Left kidney (tissue), 1 donor: ENCODE measurements at regions not wholly inside any gene's neighbourhood (a gene's known extent, or its start where the extent isn't known, plus 50 kb on each side); places are given as distances from the start of the nearest gene placed in this dataset.

Source experiments
- DNase-seq: peaks from one replicate; pipeline ENCODE4 v3.0.0-alpha.2; 2013

GRCh38 chr7:112882991-112883390, 92.8 kb upstream of the TMEM168 start:
- no peak for DNase-seq

- DNase-seq = no peak
Measured at GRCh38 chr7:112882511-112882910, 92.3 kb upstream of the TMEM168 start.

DNA sequence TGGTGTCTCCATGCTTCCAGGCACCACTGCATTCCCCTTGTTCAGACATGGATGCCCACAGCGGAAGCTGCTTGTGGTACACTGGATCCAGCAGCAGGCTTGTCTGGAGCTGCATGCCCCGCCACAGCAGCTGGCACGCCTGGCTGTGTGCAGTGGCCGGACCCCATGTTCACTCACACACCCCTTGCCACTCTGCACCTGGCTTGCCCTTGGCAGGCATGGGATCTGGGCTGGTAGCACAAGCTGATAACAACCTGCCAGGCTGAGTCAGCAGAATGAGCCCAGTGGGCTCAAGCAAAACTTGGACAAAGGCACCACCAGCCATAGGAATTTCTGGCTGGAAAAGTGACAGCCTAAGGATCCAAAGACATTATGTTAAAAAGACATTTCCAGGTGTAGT, 91.8 kb upstream of the TMEM168 start:
- no peak for DNase-seq

DNA sequence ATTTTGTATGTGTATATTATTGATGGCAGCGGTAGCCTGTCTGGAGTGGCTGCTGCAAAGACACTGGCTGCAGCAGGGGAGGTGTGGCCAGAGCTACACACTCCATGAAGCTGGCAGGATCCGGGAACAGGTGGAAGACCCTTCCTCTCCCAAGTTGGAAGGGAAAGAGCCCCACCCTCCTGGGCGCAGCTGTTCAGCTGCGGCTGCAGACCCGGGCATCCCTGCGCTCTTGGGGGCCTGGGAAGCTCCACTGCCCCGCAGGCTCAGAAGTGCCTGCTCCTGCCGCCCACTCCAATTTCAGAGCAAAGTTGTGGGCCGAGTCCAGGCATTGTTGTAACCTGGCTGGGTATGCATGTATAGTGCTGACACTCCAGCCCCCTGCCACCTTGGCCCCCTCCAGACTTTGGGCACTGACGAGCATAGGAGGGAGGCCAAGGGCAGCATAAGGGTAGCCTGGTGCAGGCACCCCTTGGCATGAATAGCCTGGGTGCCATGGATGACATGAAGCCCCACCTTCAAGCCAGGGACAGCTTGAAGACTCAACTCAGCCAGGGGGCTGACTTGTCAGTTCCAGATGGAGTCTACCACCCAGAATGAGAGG, 90.7 kb upstream of the TMEM168 start:
- DNase-seq = no peak

DNA sequence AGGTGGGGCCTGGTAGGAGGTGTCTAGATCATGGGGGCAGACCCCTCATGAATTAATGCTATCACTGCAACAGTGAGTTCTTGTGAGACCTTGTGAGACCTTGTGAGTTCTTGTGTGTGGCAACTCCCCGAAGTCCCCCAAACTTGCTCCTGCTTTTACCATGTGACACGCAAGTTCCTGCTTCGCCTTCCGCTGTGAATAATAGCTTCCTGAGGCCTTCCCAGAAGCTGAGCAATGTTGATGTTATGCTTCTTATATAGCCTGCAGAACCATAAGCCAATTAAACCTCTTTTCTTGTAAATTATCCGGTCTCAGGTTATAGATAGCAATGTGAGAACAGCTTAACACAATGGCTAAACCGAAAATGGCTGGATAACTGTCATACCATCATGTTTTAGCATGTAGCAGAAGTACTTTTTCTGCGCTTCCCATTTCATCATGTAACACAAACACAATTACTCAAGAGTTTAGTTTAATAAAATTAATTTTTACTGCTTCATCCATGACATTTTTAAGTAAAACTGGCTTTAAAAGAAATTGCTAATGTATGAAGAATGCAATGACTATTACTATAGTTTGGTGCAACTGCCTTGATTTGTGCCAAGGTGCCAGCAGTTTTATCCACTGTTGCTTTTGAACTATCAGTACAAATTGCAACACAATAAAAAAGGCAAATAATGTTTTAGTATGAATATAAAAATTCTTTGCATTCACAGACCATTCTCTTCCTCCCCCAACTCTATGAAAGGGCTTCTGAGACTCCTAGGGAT, 87.7 kb upstream of the TMEM168 start:
- DNase-seq = no peak

DNA sequence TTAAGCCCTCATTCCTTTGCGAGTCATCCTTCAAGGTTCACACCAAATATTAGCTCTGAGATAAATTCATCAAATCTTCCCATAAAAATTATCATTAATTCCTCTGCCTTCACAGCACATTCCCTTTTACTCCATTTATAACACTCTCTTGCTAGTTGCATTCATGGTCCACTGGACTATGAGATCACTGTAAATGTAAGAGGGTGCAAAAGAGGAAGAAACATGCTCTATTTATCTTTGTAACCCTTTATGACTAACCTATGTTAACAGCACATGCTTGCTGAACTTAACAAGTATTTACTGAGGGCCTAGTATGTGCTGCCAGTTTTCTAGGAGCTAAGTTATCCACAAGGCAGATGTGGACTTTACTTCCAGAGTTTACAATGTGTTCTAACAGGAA, 86.7 kb upstream of the TMEM168 start:
- DNase-seq = no peak

DNA sequence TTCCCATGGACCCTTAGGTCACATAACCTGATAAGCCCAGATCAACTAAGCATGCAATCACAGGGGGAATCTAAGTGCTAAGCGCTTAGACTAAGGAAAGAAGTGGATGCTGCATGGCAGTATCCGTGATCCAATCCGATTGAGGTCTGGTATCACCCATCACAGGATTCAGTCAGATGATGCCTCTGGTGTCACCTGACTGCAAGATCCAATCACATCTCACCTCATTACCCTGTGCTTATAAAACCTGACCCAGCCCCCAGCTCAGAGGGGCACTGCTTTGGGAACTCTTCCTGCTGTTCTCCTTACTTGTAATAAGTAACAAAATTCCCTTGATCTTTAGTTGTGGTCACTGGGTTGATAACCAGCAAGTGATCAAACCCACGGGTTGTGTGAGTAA, 84.7 kb upstream of the TMEM168 start:
- no peak for DNase-seq

DNA sequence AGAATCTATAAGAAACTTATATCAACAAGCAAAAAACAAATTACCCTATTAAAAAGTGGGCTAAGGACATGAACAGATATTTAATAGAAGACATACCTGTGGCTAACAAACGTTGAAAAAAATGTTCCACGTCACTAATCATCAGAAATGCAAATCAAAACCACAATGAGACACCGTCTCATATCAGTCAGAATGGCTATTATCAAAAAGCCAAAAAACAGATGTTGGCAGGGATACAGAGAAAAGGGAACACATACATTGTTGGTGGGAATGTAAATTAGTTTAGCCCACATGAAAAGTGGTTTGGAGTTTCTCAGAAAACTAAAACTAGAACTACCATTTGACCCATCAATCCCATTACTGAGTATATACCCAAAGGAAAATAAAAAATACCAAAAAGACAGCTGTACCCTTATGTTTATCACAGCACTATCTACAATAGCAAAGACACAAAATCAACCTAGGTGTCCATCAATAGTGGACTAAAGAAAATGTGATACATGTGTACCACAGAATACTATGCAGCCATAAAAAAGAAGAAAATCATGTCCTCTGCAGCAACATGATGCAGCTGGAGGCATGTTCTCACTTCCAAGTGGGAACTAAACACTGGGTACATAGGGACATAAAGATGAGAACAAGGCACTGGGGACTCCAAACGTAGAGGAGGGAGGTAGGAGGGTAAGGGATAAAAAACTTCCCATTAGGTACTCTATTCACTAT, 83.8 kb upstream of the TMEM168 start:
- DNase-seq = no peak

DNA sequence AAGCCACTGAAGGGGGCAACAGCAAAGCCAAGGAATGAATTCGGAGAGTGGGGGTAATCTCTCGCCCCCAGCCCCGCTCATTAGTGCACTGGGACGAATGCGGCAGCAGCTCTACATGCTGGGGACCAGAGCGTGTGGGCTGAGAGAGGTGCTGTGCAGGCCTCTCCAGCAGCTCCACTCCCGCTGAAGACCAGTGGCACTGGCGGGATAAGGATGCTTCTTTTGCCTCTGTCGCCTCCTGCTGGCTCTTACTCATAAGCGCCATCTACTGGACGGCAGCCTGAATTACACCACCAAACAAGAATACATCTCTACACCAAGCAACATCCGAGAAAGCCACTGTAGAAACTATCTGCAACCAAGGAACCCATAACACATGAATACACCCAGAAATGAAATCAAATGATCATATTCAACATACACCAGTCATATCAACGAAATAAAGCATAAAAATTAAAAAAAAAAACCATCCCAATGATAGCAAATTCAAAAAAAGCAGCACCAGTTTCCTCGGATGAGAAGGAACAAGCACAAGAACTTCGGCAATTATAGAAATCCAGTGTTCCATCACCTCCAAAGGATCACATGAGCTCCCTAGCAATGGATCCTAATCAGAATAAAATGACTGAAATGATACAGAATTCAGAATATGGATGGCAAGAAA, 79.0 kb upstream of the TMEM168 start:
- DNase-seq = no peak

- DNase-seq = no peak
Measured at GRCh38 chr7:112868609-112869008, 78.4 kb upstream of the TMEM168 start.

- no peak for DNase-seq
Measured at GRCh38 chr7:112866424-112866823, 76.2 kb upstream of the TMEM168 start.

DNA sequence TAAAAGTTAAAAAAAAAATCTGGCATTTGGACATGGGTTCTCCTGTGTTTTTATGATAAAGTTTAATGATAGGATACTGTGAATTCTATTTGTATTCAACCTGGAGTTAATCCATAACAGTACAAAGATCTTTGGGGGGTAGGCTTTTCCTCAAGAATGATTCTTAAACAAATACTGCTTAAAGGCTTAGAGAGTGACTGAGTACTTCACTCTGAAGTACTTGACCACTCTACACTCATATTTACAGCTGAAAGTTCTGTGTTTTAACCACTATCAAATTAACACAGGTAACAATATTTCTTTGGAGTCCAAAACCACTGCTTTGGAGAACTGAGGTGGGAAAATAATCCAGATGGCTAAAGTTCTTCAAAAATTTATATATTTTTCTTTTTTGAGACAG, 74.2 kb upstream of the TMEM168 start:
- no peak for DNase-seq

GRCh38 chr7:112858838-112859237, 68.6 kb upstream of the TMEM168 start:
- DNase-seq = no peak

- no peak for DNase-seq
Measured at GRCh38 chr7:112855227-112855626, 65.0 kb upstream of the TMEM168 start.

DNA sequence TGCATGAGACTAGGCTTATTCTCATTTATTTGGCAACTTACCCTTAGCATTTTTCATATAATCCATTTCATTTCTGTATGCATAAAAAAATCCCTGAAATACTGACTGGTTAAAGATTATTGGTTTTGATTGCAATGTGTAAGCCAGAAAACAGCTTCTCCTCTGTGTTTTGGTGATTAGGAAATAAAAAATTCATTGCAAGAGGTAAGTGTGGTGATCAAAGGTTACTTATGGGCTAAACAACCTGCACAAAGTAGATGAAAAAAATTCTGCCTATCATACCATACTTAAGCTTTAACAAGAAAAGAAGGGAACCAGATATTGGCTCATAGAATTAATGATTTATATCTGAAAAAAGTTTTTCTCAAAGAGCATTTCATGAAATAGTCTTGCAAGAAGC, 64.0 kb upstream of the TMEM168 start:
- no peak for DNase-seq

- peak; percentile 8 for DNase-seq
Measured at GRCh38 chr7:112853422-112853821, 63.2 kb upstream of the TMEM168 start.

- DNase-seq = no peak
Measured at GRCh38 chr7:112843151-112843550, 53.0 kb upstream of the TMEM168 start.
